K562 (cell line): ENCODE measurements at regions not wholly inside any gene's neighbourhood (a gene's known extent, or its start where the extent isn't known, plus 50 kb on each side); places are given as distances from the start of the nearest gene placed in this dataset.

ENCODE experiments used
- ADNP ChIP-seq: fragments of 200-800 bp; sonication (Bioruptor generic); IDR thresholded peaks from 2 replicates; pipeline ENCODE4 v1.6.1; 2016; ENCODE audit warnings: missing genetic modification characterization, missing compliant biosample characterization
- BCLAF1 ChIP-seq, 2 experiments: fragments of 450-650 bp in 1 of 2; IDR thresholded peaks; 2 replicates each; pipeline ENCODE4 v1.6.1; 2011 to 2017; ENCODE audit warnings: low read depth in 2 of 2, antibody characterized with exemption in 1 of 2, borderline replicate concordance in 1 of 2, low read length in 1 of 2, mild to moderate bottlenecking in 1 of 2, mixed read lengths in 1 of 2; ENCODE audit not compliant: control insufficient read depth in 1 of 2
- C11orf30 ChIP-seq: fragments of 450-650 bp; IDR thresholded peaks from 2 replicates; pipeline ENCODE4 v1.6.1; 2016; ENCODE audit warnings: low read depth, mild to moderate bottlenecking
- CHD2 ChIP-seq: IDR thresholded peaks from 2 replicates; pipeline ENCODE4 v1.6.1; 2011; ENCODE audit warnings: low read depth, low read length
- EGR1 ChIP-seq: fragments of 450-650 bp; conservative IDR thresholded peaks from 2 replicates; pipeline ENCODE4 v1.6.1; 2017; ENCODE audit warnings: mild to moderate bottlenecking
- KAT7 ChIP-seq: sonication (generic); formaldehyde crosslinking; IDR thresholded peaks from 2 replicates; pipeline ENCODE4 v1.8.0; 2022; ENCODE audit warnings: missing genetic modification reagents, mild to moderate bottlenecking, borderline replicate concordance
- MAFF ChIP-seq: IDR thresholded peaks from 2 replicates; pipeline ENCODE4 v1.6.1; 2012; ENCODE audit warnings: low read length, improper control_type of control experiment
- MAFK ChIP-seq: IDR thresholded peaks from 2 replicates; pipeline ENCODE4 v1.6.1; 2011; ENCODE audit warnings: low read length, improper control_type of control experiment
- MCM7 ChIP-seq, 2 experiments: fragments of 450-650 bp; IDR thresholded peaks; 2 replicates each; pipeline ENCODE4 v1.6.1; 2016 to 2018
- PRDM10 ChIP-seq: fragments of 450-650 bp; IDR thresholded peaks from 2 replicates; pipeline ENCODE4 v1.6.1; 2018; ENCODE audit not compliant: partially characterized antibody
- PTTG1 ChIP-seq: fragments of 450-650 bp; IDR thresholded peaks from 2 replicates; pipeline ENCODE4 v1.6.1; 2016; ENCODE audit warnings: low read depth, mild to moderate bottlenecking, missing genetic modification characterization, missing compliant biosample characterization
- SOX6 ChIP-seq: fragments of 450-650 bp; IDR thresholded peaks from 2 replicates; pipeline ENCODE4 v1.6.1; 2014; ENCODE audit warnings: mild to moderate bottlenecking
- TSHZ1 ChIP-seq: fragments of 250-450 bp; sonication (Bioruptor Pico); IDR thresholded peaks from 2 replicates; pipeline ENCODE4 v1.4.0; 2020; ENCODE audit warnings: mild to moderate bottlenecking, moderate library complexity
- YBX1 ChIP-seq: fragments of 450-650 bp; IDR thresholded peaks from 2 replicates; pipeline ENCODE4 v1.7.1; 2016; ENCODE audit warnings: mild to moderate bottlenecking
- ZFPM2 ChIP-seq: fragments of 250-450 bp; sonication (Bioruptor Pico); IDR thresholded peaks from 2 replicates; pipeline ENCODE4 v1.5.1; 2022; ENCODE audit warnings: mild to moderate bottlenecking
- TF ChIP-seq, protein P1 (sequence below): fragments of 250-450 bp; sonication (Bioruptor Pico); IDR thresholded peaks from 2 replicates; pipeline ENCODE4 v1.5.0; 2021
- TF ChIP-seq, protein P2 (sequence below): fragments of 250-450 bp; sonication (Bioruptor Pico); IDR thresholded peaks from 2 replicates; pipeline ENCODE4 v1.4.0; 2020; ENCODE audit warnings: mild to moderate bottlenecking, moderate library complexity

GRCh38 chr15:37882640-37883039, 51.8 kb upstream of the TMCO5A start (continued):
- TF ChIP-seq ZFPM2 (CRISPR knock-in tag) (no peak), YBX1 (no peak), CHD2 (no peak), EGR1 (no peak), ADNP (no peak), MCM7 (IDR thresholded peaks at IDR 0.05) (no peak), KAT7 (CRISPR knock-in tag) (no peak), PRDM10 (no peak), TSHZ1 (no peak), MAFK (peak; percentile 45; the same call in 1 of the 2 replicates), BCLAF1 (IDR thresholded peaks at IDR 0.05; ENCODE audit: borderline replicate concordance in 1 of 2, control insufficient read depth in 1 of 2, low read depth in 2 of 2, low read length in 1 of 2) (no peak), MAFF (peak; percentile 48), SOX6 (no peak), PTTG1 (tag) (no peak), C11orf30 (no peak)
- TF ChIP-seq, protein P1, sequence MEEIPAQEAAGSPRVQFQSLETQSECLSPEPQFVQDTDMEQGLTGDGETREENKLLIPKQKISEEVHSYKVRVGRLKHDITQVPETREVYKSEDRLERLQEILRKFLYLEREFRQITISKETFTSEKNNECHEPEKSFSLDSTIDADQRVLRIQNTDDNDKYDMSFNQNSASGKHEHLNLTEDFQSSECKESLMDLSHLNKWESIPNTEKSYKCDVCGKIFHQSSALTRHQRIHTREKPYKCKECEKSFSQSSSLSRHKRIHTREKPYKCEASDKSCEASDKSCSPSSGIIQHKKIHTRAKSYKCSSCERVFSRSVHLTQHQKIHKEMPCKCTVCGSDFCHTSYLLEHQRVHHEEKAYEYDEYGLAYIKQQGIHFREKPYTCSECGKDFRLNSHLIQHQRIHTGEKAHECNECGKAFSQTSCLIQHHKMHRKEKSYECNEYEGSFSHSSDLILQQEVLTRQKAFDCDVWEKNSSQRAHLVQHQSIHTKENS (CRISPR knock-in tag), result no peak
- TF ChIP-seq, protein P2, sequence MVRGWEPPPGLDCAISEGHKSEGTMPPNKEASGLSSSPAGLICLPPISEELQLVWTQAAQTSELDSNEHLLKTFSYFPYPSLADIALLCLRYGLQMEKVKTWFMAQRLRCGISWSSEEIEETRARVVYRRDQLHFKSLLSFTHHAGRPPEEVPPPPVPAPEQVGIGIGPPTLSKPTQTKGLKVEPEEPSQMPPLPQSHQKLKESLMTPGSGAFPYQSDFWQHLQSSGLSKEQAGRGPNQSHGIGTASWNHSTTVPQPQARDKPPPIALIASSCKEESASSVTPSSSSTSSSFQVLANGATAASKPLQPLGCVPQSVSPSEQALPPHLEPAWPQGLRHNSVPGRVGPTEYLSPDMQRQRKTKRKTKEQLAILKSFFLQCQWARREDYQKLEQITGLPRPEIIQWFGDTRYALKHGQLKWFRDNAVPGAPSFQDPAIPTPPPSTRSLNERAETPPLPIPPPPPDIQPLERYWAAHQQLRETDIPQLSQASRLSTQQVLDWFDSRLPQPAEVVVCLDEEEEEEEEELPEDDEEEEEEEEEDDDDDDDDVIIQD (CRISPR knock-in tag), result no peak
